H1 (cell line): ENCODE measurements at regions not wholly inside any gene's neighbourhood (a gene's known extent, or its start where the extent isn't known, plus 50 kb on each side); places are given as distances from the start of the nearest gene placed in this dataset.

Source experiments
- CTCF ChIA-PET: fragments of 300-600 bp; sonication (Branson Sonifier 250); formaldehyde crosslinking; loops from one replicate; lab custom pipeline; 2021; ENCODE audit not compliant: partially characterized antibody; lab: Charles Lee
- POLR2A ChIA-PET: fragments of 300-600 bp; sonication (Branson Sonifier 250); formaldehyde crosslinking; loops from one replicate; lab custom pipeline; 2021; ENCODE audit warnings: inconsistent platforms; ENCODE audit not compliant: partially characterized antibody; lab: Charles Lee
- DNase-seq, 2 experiments: peaks; one replicate each; pipeline versions ENCODE4 v3.0.0 to v3.0.0-alpha.2; 2010 to 2022; ENCODE audit warnings: low spot score in 2 of 2, low read depth in 1 of 2, mixed read lengths in 1 of 2
- FAIRE-seq: peaks from 2 replicates; lab custom pipeline; 2011; peaks lifted over from hg19 to GRCh38; lab: Jason Lieb, UNC
- H2AFZ ChIP-seq: 2 replicates; pipeline ENCODE4 v1.8.1; 2012; ENCODE audit warnings: low read length, inconsistent platforms
- H2AK5ac ChIP-seq: 2 replicates; pipeline ENCODE4 v1.6.1; 2013; ENCODE audit warnings: low read depth, low read length
- H2BK120ac ChIP-seq: replicated peaks from 2 replicates; pipeline ENCODE3; 2013; ENCODE audit warnings: low read depth, low read length, inconsistent platforms
- H2BK12ac ChIP-seq: 2 replicates; pipeline ENCODE4 v1.6.1; 2013; ENCODE audit warnings: low read depth, low read length
- H2BK15ac ChIP-seq: 2 replicates; pipeline ENCODE4 v1.6.1; 2013; ENCODE audit warnings: low read length
- H2BK20ac ChIP-seq: 2 replicates; pipeline ENCODE4 v1.6.1; 2013; ENCODE audit warnings: low read length
- H2BK5ac ChIP-seq: 2 replicates; pipeline ENCODE4 v1.6.1; 2013; ENCODE audit warnings: low read depth, low read length
- H3K14ac ChIP-seq: 2 replicates; pipeline ENCODE4 v1.6.1; 2013; ENCODE audit warnings: inconsistent platforms; ENCODE audit not compliant: insufficient read length
- H3K18ac ChIP-seq: 2 replicates; pipeline ENCODE4 v1.6.1; 2013; ENCODE audit warnings: low read length; ENCODE audit errors: extremely low read depth
- H3K23ac ChIP-seq: 2 replicates; pipeline ENCODE4 v1.6.1; 2013; ENCODE audit warnings: inconsistent platforms; ENCODE audit not compliant: insufficient read length
- H3K23me2 ChIP-seq: 2 replicates; pipeline ENCODE4 v1.6.1; 2013; ENCODE audit warnings: low read depth, low read length
- H3K27ac ChIP-seq: 2 replicates; pipeline ENCODE4 v1.6.1; 2011; ENCODE audit warnings: low read depth, low read length, inconsistent platforms
- H3K27me3 ChIP-seq, 4 experiments: replicated peaks in 1 of 4; 1 replicate in 1 of 4; 2 replicates in 3 of 4; pipeline versions ENCODE4 v1.6.1 to v1.8.1; 2011 to 2013; ENCODE audit warnings: low read length in 3 of 4, mild to moderate bottlenecking in 3 of 4, inconsistent platforms in 2 of 4, mixed read lengths in 2 of 4, moderate library complexity in 1 of 4; ENCODE audit not compliant: control insufficient read depth in 3 of 4, insufficient read depth in 3 of 4; ENCODE audit errors: extremely low read depth in 1 of 4
- H3K36me3 ChIP-seq, 4 experiments: 2 replicates each; pipeline versions ENCODE4 v1.6.1 to v1.8.1; 2011 to 2013; ENCODE audit warnings: mild to moderate bottlenecking in 4 of 4, low read length in 3 of 4, moderate library complexity in 2 of 4, control low read depth in 1 of 4, inconsistent platforms in 1 of 4; ENCODE audit not compliant: insufficient read depth in 4 of 4, control insufficient read depth in 2 of 4
- H3K4ac ChIP-seq: replicated peaks from 2 replicates; pipeline ENCODE3; 2013; ENCODE audit warnings: low read length, low read depth, mixed read lengths, inconsistent platforms; ENCODE audit not compliant: insufficient read length
- H3K4me1 ChIP-seq, 4 experiments: replicated peaks in 1 of 4; 1 replicate in 1 of 4; 2 replicates in 3 of 4; pipeline versions ENCODE4 v1.6.1 to v1.8.1; 2011 to 2013; ENCODE audit warnings: low read length in 3 of 4, inconsistent platforms in 2 of 4, mixed read lengths in 1 of 4; ENCODE audit not compliant: insufficient read depth in 4 of 4, control insufficient read depth in 3 of 4
- H3K4me2 ChIP-seq, 2 experiments: 2 replicates each; pipeline versions ENCODE4 v1.6.1 to v1.8.1; 2011 to 2013; ENCODE audit warnings: low read depth in 2 of 2, low read length in 2 of 2, control low read depth in 1 of 2, inconsistent platforms in 1 of 2, mild to moderate bottlenecking in 1 of 2; ENCODE audit not compliant: insufficient read depth in 1 of 2
- H3K4me3 ChIP-seq, 4 experiments: fragments of 200-600, 300-600 bp in 1 of 4; sonication (generic), shearing (Covaris generic), sonication (Bioruptor Twin) in 1 of 4; 2 replicates each; pipeline versions ENCODE4 v1.5.1 to v1.8.1; 2011 to 2016; ENCODE audit warnings: low read length in 4 of 4, low read depth in 3 of 4, control low read depth in 2 of 4, inconsistent platforms in 2 of 4, mild to moderate bottlenecking in 2 of 4, mixed read lengths in 1 of 4, moderate library complexity in 1 of 4; ENCODE audit not compliant: insufficient read depth in 2 of 4; ENCODE audit errors: extremely low read depth in 1 of 4
- H3K56ac ChIP-seq: replicated peaks from 2 replicates; pipeline ENCODE3; 2013; ENCODE audit warnings: low read depth, mild to moderate bottlenecking, mixed read lengths, low read length, inconsistent platforms; ENCODE audit not compliant: insufficient read length
- H3K79me1 ChIP-seq: 2 replicates; pipeline ENCODE4 v1.6.1; 2013; ENCODE audit warnings: low read depth, low read length, control low read depth
- H3K79me2 ChIP-seq, 2 experiments: 2 replicates each; pipeline versions ENCODE4 v1.6.1 to v1.8.1; 2012 to 2013; ENCODE audit warnings: low read length in 2 of 2, mild to moderate bottlenecking in 2 of 2, inconsistent platforms in 1 of 2; ENCODE audit not compliant: insufficient read depth in 2 of 2, control insufficient read depth in 1 of 2
- H3K9ac ChIP-seq, 4 experiments: replicated peaks in 1 of 4; 1 replicate in 1 of 4; 2 replicates in 3 of 4; pipeline versions ENCODE4 v1.6.1 to v1.8.1; 2011 to 2013; ENCODE audit warnings: low read depth in 3 of 4, low read length in 3 of 4, control low read depth in 2 of 4, mild to moderate bottlenecking in 2 of 4, moderate library complexity in 2 of 4, inconsistent platforms in 1 of 4; ENCODE audit errors: extremely low read depth in 1 of 4
- H3K9me3 ChIP-seq, 2 experiments: 2 replicates each; pipeline versions ENCODE4 v1.6.1 to v1.8.1; 2012 to 2013; ENCODE audit warnings: mild to moderate bottlenecking in 2 of 2, moderate library complexity in 2 of 2, control low read depth in 1 of 2, inconsistent platforms in 1 of 2, low read depth in 1 of 2, low read length in 1 of 2, mixed read lengths in 1 of 2; ENCODE audit not compliant: insufficient read depth in 2 of 2
- H4K20me1 ChIP-seq, 2 experiments: replicated peaks in 1 of 2; 2 replicates each; pipeline versions ENCODE3 to v1.8.1; 2011 to 2013; ENCODE audit warnings: inconsistent platforms in 2 of 2, low read length in 2 of 2, mild to moderate bottlenecking in 1 of 2; ENCODE audit not compliant: insufficient read depth in 2 of 2, control insufficient read depth in 1 of 2
- H4K5ac ChIP-seq: 2 replicates; pipeline ENCODE4 v1.6.1; 2013; ENCODE audit warnings: low read length, low read depth, mixed read lengths, inconsistent platforms; ENCODE audit not compliant: insufficient read length
- H4K8ac ChIP-seq: 2 replicates; pipeline ENCODE4 v1.8.0; 2013; ENCODE audit warnings: mild to moderate bottlenecking, moderate library complexity, low read length, inconsistent platforms; ENCODE audit not compliant: insufficient read depth; ENCODE audit errors: extremely low read depth
- H4K91ac ChIP-seq: replicated peaks from 2 replicates; pipeline ENCODE3; 2013; ENCODE audit warnings: low read length, mixed read lengths, inconsistent platforms; ENCODE audit not compliant: insufficient read length
- CHD1 ChIP-seq: IDR thresholded peaks from 2 replicates; pipeline ENCODE4 v1.6.1; 2012; ENCODE audit warnings: low read depth, low read length, improper control_type of control experiment
- CTBP2 ChIP-seq: IDR thresholded peaks from 2 replicates; pipeline ENCODE4 v1.7.0; 2011; ENCODE audit warnings: borderline replicate concordance, mild to moderate bottlenecking, moderate library complexity, mixed read lengths, low read length; ENCODE audit not compliant: insufficient read depth, insufficient read length
- KDM1A ChIP-seq: fragments of 200-600, 300-600 bp; sonication (generic); IDR thresholded peaks from 2 replicates; pipeline ENCODE4 v1.7.1; 2016; ENCODE audit warnings: mild to moderate bottlenecking, low read length, borderline replicate concordance
- KDM4A ChIP-seq: IDR thresholded peaks from one replicate; pipeline ENCODE4 v1.7.1; 2012; ENCODE audit warnings: low read depth, mild to moderate bottlenecking, moderate library complexity, low read length, inconsistent platforms; ENCODE audit not compliant: severe bottlenecking
- RBBP5 ChIP-seq: IDR thresholded peaks from 2 replicates; pipeline ENCODE4 v1.7.1; 2012; ENCODE audit warnings: low read depth, mild to moderate bottlenecking, inconsistent platforms, low read length, moderate library complexity, borderline replicate concordance
- SIN3A ChIP-seq, 2 experiments: IDR thresholded peaks in 1 of 2; conservative IDR thresholded peaks in 1 of 2; 2 replicates each; pipeline ENCODE4 v1.6.1; 2011 to 2012; ENCODE audit warnings: low read length in 2 of 2, improper control_type of control experiment in 1 of 2, low read depth in 1 of 2, mild to moderate bottlenecking in 1 of 2
- WGBS, 2 experiments: shearing (Covaris generic) in 1 of 2; methylation state at CpG; one replicate each; pipeline versions ENCODE4 v1.1.6 to v1.1.7; 2013 to 2015; ENCODE audit warnings: low lambda C conversion rate in 2 of 2, mixed read lengths in 2 of 2, inconsistent platforms in 1 of 2, low coverage in 1 of 2, missing lambda C conversion rate in 1 of 2; ENCODE audit not compliant: insufficient replicate concordance in 2 of 2, insufficient coverage in 1 of 2, insufficient read length in 1 of 2; ENCODE audit errors: extremely low coverage in 1 of 2, missing lambda C conversion rate in 1 of 2; 5-methylcytosine and 5-hydroxymethylcytosine counted together
- TF ChIP-seq, protein P1 (sequence below): IDR thresholded peaks from 2 replicates; pipeline ENCODE4 v1.6.1; 2012; ENCODE audit warnings: low read length, inconsistent platforms

DNA sequence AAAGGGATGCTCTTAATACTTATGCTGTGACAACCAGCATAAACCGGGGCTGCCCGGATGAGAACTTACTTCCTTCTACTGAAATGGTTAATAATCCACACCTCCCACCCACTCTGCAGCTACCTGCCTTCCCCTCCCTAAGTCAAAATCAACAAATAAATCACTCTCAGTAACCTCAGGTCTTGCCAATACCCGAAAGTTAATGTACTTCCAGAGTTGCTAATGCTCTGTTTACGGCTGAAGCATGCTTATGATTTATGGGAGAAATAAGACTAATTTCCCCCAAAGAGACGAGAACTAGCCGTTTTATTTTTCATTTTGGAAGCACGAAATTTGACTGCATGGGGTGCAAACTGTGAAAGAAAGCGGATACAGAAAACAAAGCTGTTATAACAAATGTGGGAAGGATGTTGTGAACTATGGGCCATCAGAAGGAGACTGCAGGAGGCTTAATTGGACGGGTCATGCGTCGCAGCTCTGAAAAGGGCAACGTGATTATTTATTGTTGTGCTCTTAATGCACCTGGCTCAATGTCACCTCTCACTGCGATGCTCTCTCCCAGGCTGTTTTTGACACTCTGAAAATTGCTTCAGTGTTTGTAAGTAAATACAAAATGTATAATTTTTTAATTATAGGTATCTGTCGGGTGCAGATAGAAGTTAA, 114.0 kb upstream of the SLC7A1 start:
- Histone ChIP-seq H2BK20ac (no peak overlapping the region), H3K23me2 (no peaks in the 10 kb centered on the region), H3K4ac (no peak overlapping the region), H2BK5ac (no peak overlapping the region), H3K36me3 (no peaks in the 10 kb centered on the region), H3K27ac (no peak overlapping the region), H3K79me2 (no peaks in the 10 kb centered on the region), H3K79me1 (no peaks in the 10 kb centered on the region), H3K23ac (no peak overlapping the region), H4K20me1 (peaks cover 0 to 2% of the 10 kb centered on the region in 2 experiments), H3K4me3 (no peak overlapping the region), H4K5ac (no peak overlapping the region), H2BK12ac (no peak overlapping the region), H3K4me2 (no peak overlapping the region), H4K91ac (no peak overlapping the region), H2BK120ac (no peak overlapping the region), H3K18ac (no peak overlapping the region), H2AK5ac (no peak overlapping the region), H3K27me3 (no peaks in the 10 kb centered on the region), H3K56ac (no peak overlapping the region), H4K8ac (no peak overlapping the region), H3K9ac (no peak overlapping the region), H3K4me1 (no peaks in the 10 kb centered on the region; a peak in 1 of 7 replicates), H3K9me3 (peaks cover 0 to 7% of the 10 kb centered on the region in 2 experiments; a peak in 2 of 4 replicates), H2AFZ (no peak overlapping the region), H2BK15ac (no peak overlapping the region), H3K14ac (no peak overlapping the region)
- WGBS, 2 experiments = 86% methylated on average over 14 of the region's 14 CpGs; no CpG with 5 or more reads in 1 of the 2 experiments
- CTCF ChIA-PET = interaction anchor here (0.9 to 11.1 kb wide), 9 partner anchors 15 to 403 kb away, joined by 3 to 210 read pairs (median 4); no protein-coding TSS in a partner anchor
- DNase-seq = no peak
- no peak for TF ChIP-seq KDM1A
- TF ChIP-seq, protein P1, sequence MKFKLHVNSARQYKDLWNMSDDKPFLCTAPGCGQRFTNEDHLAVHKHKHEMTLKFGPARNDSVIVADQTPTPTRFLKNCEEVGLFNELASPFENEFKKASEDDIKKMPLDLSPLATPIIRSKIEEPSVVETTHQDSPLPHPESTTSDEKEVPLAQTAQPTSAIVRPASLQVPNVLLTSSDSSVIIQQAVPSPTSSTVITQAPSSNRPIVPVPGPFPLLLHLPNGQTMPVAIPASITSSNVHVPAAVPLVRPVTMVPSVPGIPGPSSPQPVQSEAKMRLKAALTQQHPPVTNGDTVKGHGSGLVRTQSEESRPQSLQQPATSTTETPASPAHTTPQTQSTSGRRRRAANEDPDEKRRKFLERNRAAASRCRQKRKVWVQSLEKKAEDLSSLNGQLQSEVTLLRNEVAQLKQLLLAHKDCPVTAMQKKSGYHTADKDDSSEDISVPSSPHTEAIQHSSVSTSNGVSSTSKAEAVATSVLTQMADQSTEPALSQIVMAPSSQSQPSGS = no peak
- TF ChIP-seq CTBP2 = no peak
- TF ChIP-seq SIN3A (conservative IDR thresholded peaks at IDR 0.05 in 1 of 2, IDR thresholded peaks at IDR 0.05 in 1 of 2; ENCODE audit: low read depth in 1 of 2, low read length in 2 of 2) = no peak
- no peak for TF ChIP-seq CHD1
- no peak for TF ChIP-seq KDM4A
- TF ChIP-seq RBBP5 = no peak
- no peak for FAIRE-seq
- POLR2A ChIA-PET = interaction anchor here (1.1 kb wide), 1 partner anchor 105 kb away, joined by 3 read pairs; no protein-coding TSS in a partner anchor
